Glutamatergic neuron (in vitro differentiated cells): ENCODE measurements at regions not wholly inside any gene's neighbourhood (a gene's known extent, or its start where the extent isn't known, plus 50 kb on each side); places are given as distances from the start of the nearest gene placed in this dataset.
"Not testable (repeated sequence)": the region's sequence is repeated elsewhere in the genome, so short reads cannot be mapped to it uniquely, and the experiment has no call there.

Source experiments
- DNase-seq: peaks from one replicate; pipeline ENCODE4 v3.0.0; 2022
- H3K27ac Mint-ChIP-seq: one replicate; pipeline ENCODE4 v1.8.0; 2020; ENCODE audit warnings: mild to moderate bottlenecking, mixed read lengths, inconsistent platforms; ENCODE audit not compliant: unreplicated experiment
- H3K27me3 Mint-ChIP-seq: one replicate; pipeline ENCODE4 v1.8.0; 2020; ENCODE audit warnings: mild to moderate bottlenecking, moderate library complexity, mixed read lengths, inconsistent platforms; ENCODE audit not compliant: unreplicated experiment
- H3K36me3 Mint-ChIP-seq: one replicate; pipeline ENCODE4 v1.8.0; 2020; ENCODE audit warnings: mild to moderate bottlenecking, mixed read lengths, inconsistent platforms; ENCODE audit not compliant: unreplicated experiment
- H3K4me1 Mint-ChIP-seq: one replicate; pipeline ENCODE4 v1.8.0; 2020; ENCODE audit warnings: mild to moderate bottlenecking, low read depth, mixed read lengths, inconsistent platforms; ENCODE audit not compliant: unreplicated experiment
- H3K4me3 Mint-ChIP-seq: one replicate; pipeline ENCODE4 v1.8.0; 2020; ENCODE audit warnings: mild to moderate bottlenecking, mixed read lengths, inconsistent platforms; ENCODE audit not compliant: unreplicated experiment
- H3K9me3 Mint-ChIP-seq: one replicate; pipeline ENCODE4 v1.8.0; 2020; ENCODE audit warnings: mild to moderate bottlenecking, moderate library complexity, mixed read lengths, inconsistent platforms; ENCODE audit not compliant: unreplicated experiment
- CTCF ChIP-seq: fragments of 200-600 bp; sonication (generic); IDR thresholded peaks from one replicate; pipeline ENCODE4 v1.5.0; 2021; ENCODE audit not compliant: partially characterized antibody, unreplicated experiment

GRCh38 chr7:93678185-93678584, 103.7 kb upstream of the CALCR start:
- TF ChIP-seq CTCF, result no peak
- Mint-ChIP-seq H3K27ac (no peak overlapping the region), H3K4me3 (no peak overlapping the region), H3K4me1 (no peaks in the 10 kb centered on the region), H3K27me3 (no peaks in the 10 kb centered on the region), H3K36me3 (no peaks in the 10 kb centered on the region), H3K9me3 (no peaks in the 10 kb centered on the region)
- no peak for DNase-seq

GRCh38 chr7:93663561-93664299, 89.2 kb upstream of the CALCR start:
- no peak for DNase-seq
- H3K27ac Mint-ChIP-seq, result no peak overlapping the region

GRCh38 chr7:93658163-93658562, 83.6 kb upstream of the CALCR start:
- H3K9me3 Mint-ChIP-seq, H3K4me1 Mint-ChIP-seq, DNase-seq, H3K27me3 Mint-ChIP-seq, H3K4me3 Mint-ChIP-seq, H3K27ac Mint-ChIP-seq: not testable (repeated sequence)
- peaks cover 14% of the 10 kb centered on the region for H3K36me3 Mint-ChIP-seq

More at GRCh38 chr7:93663561-93664299, 89.2 kb upstream of the CALCR start:
- no peak overlapping the region for H3K4me3 Mint-ChIP-seq
- H3K36me3 Mint-ChIP-seq, result peaks cover 14% of the 10 kb centered on the region
- H3K4me1 Mint-ChIP-seq, result peaks cover 7% of the 10 kb centered on the region
- H3K9me3 Mint-ChIP-seq, result peaks cover 5% of the 10 kb centered on the region
- no peaks in the 10 kb centered on the region for H3K27me3 Mint-ChIP-seq
- no peak for TF ChIP-seq CTCF

- H3K36me3 Mint-ChIP-seq, result no peaks in the 10 kb centered on the region
- H3K27me3 Mint-ChIP-seq, result peaks cover 4% of the 10 kb centered on the region
- H3K4me3 Mint-ChIP-seq, result peak overlapping the region; percentile 17
- H3K9me3 Mint-ChIP-seq, result peaks cover 5% of the 10 kb centered on the region
- DNase-seq, result no peak
- peak overlapping the region; percentile 90 for H3K27ac Mint-ChIP-seq
- H3K4me1 Mint-ChIP-seq, result peaks cover 13% of the 10 kb centered on the region
- TF ChIP-seq CTCF, result no peak
Observed at GRCh38 chr7:93651603-93652159, 77.2 kb upstream of the CALCR start.

- H3K27me3 Mint-ChIP-seq, result peaks cover under 1% of the 10 kb centered on the region
Observed at GRCh38 chr7:93646538-93646937, 72.0 kb upstream of the CALCR start.

More at GRCh38 chr7:93646538-93646937, 72.0 kb upstream of the CALCR start:
- no peak overlapping the region for H3K4me3 Mint-ChIP-seq
- H3K4me1 Mint-ChIP-seq, result peaks cover 5% of the 10 kb centered on the region
- no peak for DNase-seq
- no peaks in the 10 kb centered on the region for H3K36me3 Mint-ChIP-seq
- no peak overlapping the region for H3K27ac Mint-ChIP-seq
- no peak for TF ChIP-seq CTCF
- peaks cover 2% of the 10 kb centered on the region for H3K9me3 Mint-ChIP-seq
